ENCODE measurements at regions not wholly inside any gene's neighbourhood (a gene's known extent, or its start where the extent isn't known, plus 50 kb on each side); places are given as distances from the start of the nearest gene placed in this dataset.
A peak's percentile ranks its signal among the peaks of the same experiment; 100 is the strongest.
"Not testable (repeated sequence)": the region's sequence is repeated elsewhere in the genome, so short reads cannot be mapped to it uniquely, and the experiment has no call there.

DNA sequence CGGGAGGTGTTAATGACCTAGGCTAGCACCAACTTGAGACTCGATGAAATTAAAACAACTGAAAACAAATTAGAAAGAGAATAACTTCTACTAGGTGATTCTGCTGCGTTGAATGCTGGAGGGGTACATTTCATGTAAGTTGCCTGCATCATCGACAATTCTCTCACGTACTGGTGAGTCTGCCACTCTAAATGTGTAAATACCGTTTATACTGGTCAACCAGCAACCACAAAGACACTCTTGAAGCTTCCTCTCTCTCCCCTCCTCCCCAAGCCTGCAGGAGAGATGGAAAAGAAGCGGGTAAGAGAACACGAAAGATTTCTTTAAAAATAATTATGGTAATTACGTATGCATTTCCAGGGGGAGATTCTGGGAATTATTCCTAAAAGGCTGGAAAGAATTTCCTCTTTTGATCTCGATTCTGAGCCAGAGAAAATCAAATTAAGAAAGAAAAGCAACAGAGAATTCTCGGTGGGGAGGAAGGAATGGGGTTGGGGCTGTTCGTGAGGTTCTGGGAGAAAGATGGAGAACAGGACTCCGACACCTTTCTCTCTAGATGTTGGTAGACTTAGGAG, 68.6 kb upstream of the MRTFB start:
- no peak for DNase-seq (ENCODE audit: low read depth)

GRCh38 chr16:14003074-14003570, 68.0 kb upstream of the MRTFB start:
- DNase-seq (ENCODE audit: low read depth) = peak; percentile 32

GRCh38 chr16:14004031-14004728, 66.9 kb upstream of the MRTFB start:
- DNase-seq (ENCODE audit: low read depth) = no peak

DNA sequence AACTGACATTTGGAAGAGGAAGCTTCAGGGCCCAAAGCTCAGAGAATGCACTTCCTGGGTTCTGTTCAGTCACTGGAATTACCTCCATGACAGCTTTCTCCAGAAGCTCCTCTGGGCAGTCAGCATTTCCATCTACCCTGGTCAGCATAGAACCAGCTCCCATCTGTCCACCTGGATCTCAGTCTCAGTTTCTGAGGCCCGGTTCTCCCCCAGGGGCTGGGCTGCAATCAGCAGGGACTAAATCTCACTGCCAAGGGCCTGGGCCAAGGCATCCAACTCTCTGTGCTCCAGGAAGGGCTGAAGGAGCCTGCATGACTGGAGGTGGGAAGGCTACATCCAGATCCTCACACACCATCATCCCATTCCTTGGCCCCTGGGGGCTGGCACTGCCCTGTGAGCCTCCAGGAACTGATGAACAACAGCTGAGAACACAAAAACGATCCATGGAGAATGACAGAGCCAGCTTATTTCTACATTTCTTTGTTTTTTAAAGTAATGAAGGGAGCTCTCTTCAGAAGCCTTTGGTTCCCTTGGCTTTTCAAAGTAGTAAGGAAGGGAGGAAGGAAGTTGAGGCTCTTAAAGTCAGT, 66.3 kb upstream of the MRTFB start:
- DNase-seq (ENCODE audit: low read depth) = no peak

DNA sequence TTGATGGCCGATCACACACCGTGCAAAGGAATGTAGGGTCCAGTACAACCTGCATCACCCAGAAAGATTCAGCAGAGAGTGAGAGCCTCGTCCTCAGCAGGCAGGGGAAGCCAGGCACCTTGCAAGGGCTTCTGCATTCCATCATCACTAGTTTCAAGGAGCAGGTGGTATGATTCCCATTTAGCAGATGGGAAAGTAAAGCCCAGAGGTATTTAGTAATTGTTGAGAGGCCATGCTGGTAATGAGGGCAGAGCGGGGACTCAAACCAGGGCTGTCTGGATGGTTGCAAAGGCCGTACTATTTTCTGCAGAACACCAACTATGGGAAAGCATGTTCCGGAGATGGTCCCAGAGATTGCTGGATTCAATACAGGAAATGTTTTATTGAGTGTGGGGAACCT, 65.8 kb upstream of the MRTFB start:
- no peak for DNase-seq (ENCODE audit: low read depth)

- DNase-seq (ENCODE audit: low read depth) = peak; percentile 65
Observed at GRCh38 chr16:14007450-14007849, 63.7 kb upstream of the MRTFB start.

GRCh38 chr16:14011001-14011400, 60.1 kb upstream of the MRTFB start:
- DNase-seq (ENCODE audit: low read depth) = no peak

DNA sequence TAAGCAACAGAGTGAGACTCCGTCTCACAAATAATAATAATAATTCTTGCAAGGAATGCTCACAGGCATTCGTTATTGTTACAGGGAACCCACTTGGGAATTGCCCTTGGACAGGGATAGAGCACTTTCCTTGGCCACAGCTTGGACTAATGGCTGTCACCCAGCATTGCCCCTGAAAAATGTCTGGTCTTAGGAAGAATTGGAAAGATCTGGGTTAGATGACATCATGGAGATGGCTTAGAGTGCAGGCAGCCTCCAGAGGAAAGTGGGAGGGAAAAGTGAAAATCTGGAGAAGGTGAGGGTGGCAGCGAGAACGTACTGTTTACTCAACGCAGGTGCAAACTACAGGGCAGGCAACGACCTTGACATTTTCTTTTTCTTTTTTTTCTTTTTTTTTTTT, 59.3 kb upstream of the MRTFB start:
- no peak for DNase-seq (ENCODE audit: low read depth)

- no peak for DNase-seq (ENCODE audit: low read depth)
Observed at GRCh38 chr16:14013145-14013570, 58.0 kb upstream of the MRTFB start.

DNA sequence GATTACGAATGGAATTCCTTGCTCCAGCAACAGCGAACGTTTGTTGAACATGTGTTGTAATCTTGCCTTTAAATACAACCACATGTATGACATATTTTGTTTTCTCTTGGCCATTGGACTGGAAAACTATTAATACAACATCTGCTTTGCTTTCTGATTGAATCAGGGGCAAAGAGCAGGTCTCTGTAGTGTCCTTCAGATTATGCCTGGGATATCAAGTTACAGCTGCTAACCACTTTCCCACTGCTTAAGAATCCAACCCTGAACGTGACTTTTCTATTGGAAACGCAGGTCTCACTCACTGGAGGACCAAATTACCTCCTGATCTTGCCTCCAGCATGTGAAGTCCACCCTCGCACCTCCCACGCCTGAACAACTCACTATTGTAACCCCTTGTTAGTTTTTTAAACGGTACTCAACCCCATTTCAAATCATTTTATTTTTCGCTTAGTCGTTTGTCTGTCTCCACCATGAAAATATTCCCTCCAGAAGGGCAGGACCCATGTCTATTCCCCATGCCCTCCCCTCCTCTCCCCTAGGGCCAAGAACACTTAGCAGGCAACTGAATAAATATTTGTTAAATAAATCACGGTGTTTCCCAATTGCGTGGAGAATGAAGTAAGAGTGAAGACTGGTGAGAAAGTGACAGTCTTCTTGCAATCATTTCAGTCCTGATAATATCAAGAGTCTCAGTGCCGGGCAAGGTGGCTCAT, 57.4 kb upstream of the MRTFB start:
- peak; percentile 34 for DNase-seq (ENCODE audit: low read depth)

- DNase-seq (ENCODE audit: low read depth) = no peak
Observed at GRCh38 chr16:14014284-14014625, 56.9 kb upstream of the MRTFB start.

DNA sequence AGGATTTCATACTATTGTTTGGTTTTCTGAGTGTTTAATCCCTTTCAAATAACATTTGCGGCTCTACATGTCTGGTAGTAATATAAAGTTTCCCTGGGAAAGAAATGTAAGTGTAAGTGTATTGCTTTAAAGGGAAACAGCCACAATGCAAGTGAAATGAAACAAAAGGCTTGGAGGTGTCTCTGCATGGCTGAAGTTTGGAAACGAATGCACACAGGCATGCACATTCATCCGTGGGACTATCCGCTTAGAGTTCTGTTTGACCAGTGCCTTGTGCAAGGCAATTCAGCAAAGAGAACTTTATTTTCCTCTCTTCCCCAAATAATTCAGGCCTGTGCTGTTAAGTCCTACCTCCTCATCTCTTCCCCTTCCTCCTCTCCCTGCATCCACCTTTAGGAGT, 56.1 kb upstream of the MRTFB start:
- no peak for DNase-seq (ENCODE audit: low read depth)

- no peak for DNase-seq (ENCODE audit: low read depth)
Observed at GRCh38 chr16:14015461-14015860, 55.7 kb upstream of the MRTFB start.

DNA sequence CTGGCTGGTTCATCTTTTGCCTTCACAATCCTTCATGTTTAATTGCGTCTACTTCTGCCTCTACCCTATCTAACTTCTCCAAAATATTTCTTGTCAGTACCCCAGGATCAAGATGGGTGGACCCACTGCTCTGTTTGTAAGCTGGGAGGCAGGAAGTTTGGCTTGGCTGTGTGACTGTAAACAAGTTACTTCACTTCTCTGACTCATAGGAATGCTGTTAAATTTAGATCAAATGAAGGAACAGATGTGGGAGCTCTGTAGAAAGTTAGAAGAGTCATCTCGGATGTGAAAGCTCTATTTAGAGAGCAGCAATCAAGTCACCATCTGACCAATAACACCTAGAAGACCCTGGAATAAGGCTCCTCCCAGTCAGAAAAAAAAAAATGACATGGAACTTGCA, 55.2 kb upstream of the MRTFB start:
- DNase-seq (ENCODE audit: low read depth) = peak; percentile 55

DNA sequence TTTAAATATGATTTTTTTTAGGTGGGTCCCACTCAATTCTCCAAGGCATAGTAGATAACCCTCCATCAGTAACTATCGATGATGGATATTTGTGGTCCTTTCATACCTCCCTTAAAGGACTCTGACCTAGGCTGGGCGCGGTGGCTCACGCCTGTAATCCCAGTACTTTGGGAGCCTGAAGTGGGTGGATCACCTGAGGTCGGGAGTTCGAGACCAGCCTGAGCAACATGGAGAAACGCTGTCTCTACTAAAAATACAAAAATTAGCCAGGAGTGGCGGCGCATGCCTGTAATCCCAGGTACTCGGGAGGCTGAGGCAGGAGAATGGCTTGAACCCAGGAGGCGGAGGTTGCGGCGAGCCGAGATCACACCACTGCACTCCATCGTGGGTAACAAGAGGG, 54.8 kb upstream of the MRTFB start:
- DNase-seq (ENCODE audit: low read depth) = not testable (repeated sequence)

DNA sequence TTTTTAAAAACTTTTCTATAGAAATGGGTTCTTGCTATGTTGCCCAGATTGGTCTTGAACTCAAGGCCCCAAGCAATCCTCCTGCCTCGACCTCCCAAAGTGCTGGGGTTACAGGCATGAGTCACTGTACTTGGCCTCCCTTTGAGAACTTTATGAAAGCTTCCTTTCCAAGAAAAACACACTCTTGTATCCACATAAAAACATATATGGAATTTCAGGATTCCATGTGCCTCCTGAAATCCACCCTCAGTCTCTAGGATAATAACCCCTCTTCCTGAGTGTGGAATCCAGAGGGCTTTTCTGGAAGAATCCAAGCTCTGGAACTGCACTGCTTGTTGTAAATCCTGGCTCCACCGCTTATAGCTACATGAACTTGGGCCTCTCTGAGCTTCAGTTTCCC, 53.2 kb upstream of the MRTFB start:
- no peak for DNase-seq (ENCODE audit: low read depth)

DNA sequence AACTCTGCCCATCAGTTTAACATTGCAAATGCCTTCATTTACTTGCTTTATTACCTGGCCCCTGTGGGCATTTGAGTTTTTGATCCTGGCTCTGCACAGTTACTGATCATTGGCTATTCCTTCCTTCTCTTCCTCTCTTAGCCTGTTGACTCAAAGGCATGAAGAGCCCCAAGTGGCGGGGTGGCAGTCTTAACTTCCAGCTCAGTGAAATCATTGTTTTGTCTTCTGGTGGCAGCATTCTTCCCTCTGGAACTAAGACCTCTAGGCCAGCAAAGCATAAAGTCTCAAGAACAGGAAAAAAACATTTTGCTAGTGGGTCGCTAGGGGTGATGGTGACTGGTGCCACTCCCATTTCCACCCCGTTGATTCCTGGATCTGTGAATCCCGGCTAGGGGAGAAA, 52.3 kb upstream of the MRTFB start:
- DNase-seq (ENCODE audit: low read depth) = no peak

DNA sequence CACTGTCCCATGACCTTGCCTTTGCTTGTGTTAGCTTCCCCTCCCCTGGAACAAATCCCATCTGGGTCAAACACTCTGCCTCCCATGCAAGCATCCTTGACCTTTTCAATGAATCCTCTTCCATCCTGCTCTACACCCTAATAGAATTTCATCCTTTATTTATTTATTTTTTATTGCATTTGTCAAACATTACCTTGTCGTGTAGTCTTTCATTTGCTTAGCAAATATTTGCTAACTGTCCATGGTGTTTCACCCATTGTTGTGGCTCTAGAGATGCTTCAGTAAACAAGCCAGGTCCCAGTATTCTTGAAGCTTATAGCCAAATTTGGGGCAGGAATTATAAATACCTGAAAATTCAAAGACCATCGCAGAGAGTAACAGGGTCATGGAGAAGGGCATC, 51.0 kb upstream of the MRTFB start:
- DNase-seq (ENCODE audit: low read depth) = no peak
